GM21515 (cell line): ENCODE measurements at regions not wholly inside any gene's neighbourhood (a gene's known extent, or its start where the extent isn't known, plus 50 kb on each side); places are given as distances from the start of the nearest gene placed in this dataset.

Experiments used
- ATAC-seq: cut with Tn5 transposase; IDR thresholded peaks from one replicate; pipeline ENCODE4 v1.9.1; 2021; ENCODE audit not compliant: unreplicated experiment

GRCh38 chr3:101172516-101172915 is 147.9 kb downstream of the IMPG2 start:
- no peak for ATAC-seq

- ATAC-seq, result no peak
Observed at GRCh38 chr3:101171681-101172191, 148.6 kb downstream of the IMPG2 start.

GRCh38 chr3:101170806-101171558 is 149.4 kb downstream of the IMPG2 start:
- no peak for ATAC-seq

GRCh38 chr3:101170062-101170771 is 150.2 kb downstream of the IMPG2 start:
- no peak for ATAC-seq

GRCh38 chr3:101169516-101169915 is 150.9 kb downstream of the IMPG2 start:
- no peak for ATAC-seq

GRCh38 chr3:101167376-101167775 is 153.0 kb downstream of the IMPG2 start:
- no peak for ATAC-seq

- ATAC-seq, result no peak
Observed at GRCh38 chr3:101166150-101166549, 154.2 kb downstream of the IMPG2 start.

GRCh38 chr3:101163554-101163953 is 156.8 kb downstream of the IMPG2 start:
- no peak for ATAC-seq

GRCh38 chr3:101159478-101159877 is 160.9 kb downstream of the IMPG2 start:
- no peak for ATAC-seq

GRCh38 chr3:101158374-101158773 is 162.0 kb downstream of the IMPG2 start:
- ATAC-seq, result no peak

- no peak for ATAC-seq
Observed at GRCh38 chr3:101156787-101157345, 163.5 kb downstream of the IMPG2 start.

GRCh38 chr3:101155825-101156224 is 162.6 kb upstream of the ABI3BP start:
- ATAC-seq, result no peak

GRCh38 chr3:101154401-101154800 is 161.2 kb upstream of the ABI3BP start:
- ATAC-seq, result no peak

GRCh38 chr3:101151286-101151913 is 158.2 kb upstream of the ABI3BP start:
- no peak for ATAC-seq

GRCh38 chr3:101150504-101150903 is 157.3 kb upstream of the ABI3BP start:
- ATAC-seq, result no peak

GRCh38 chr3:101149707-101150106 is 156.5 kb upstream of the ABI3BP start:
- ATAC-seq, result no peak

- no peak for ATAC-seq
Observed at GRCh38 chr3:101149251-101149650, 156.0 kb upstream of the ABI3BP start.

- ATAC-seq, result no peak
Observed at GRCh38 chr3:101148001-101148400, 154.8 kb upstream of the ABI3BP start.

GRCh38 chr3:101146946-101147345 is 153.7 kb upstream of the ABI3BP start:
- no peak for ATAC-seq

GRCh38 chr3:101144105-101144504 is 150.9 kb upstream of the ABI3BP start:
- no peak for ATAC-seq

GRCh38 chr3:101143012-101143411 is 149.8 kb upstream of the ABI3BP start:
- no peak for ATAC-seq
